ENCODE measurements at regions not wholly inside any gene's neighbourhood (a gene's known extent, or its start where the extent isn't known, plus 50 kb on each side); places are given as distances from the start of the nearest gene placed in this dataset.

GRCh38 chr15:38648121-38648843 lies 83.7 kb upstream of the RASGRP1 start:
- Histone ChIP-seq H4K20me1 (ENCODE audit: insufficient read depth, low read length) (no peaks in the 10 kb centered on the region), H3K4me3 (ENCODE audit: insufficient read depth, low read depth, low read length) (no peak overlapping the region), H3K27ac (ENCODE audit: low read depth, low read length) (no peak overlapping the region), H3K9ac (ENCODE audit: low read length) (no peak overlapping the region), H3K79me2 (ENCODE audit: insufficient read depth, low read length) (no peaks in the 10 kb centered on the region), H2AFZ (ENCODE audit: low read depth, low read length) (no peak overlapping the region), H3K4me1 (ENCODE audit: insufficient read depth, low read length) (no peaks in the 10 kb centered on the region), H3K27me3 (ENCODE audit: insufficient read depth, low read length) (peaks cover 21% of the 10 kb centered on the region), H3K9me3 (ENCODE audit: insufficient read depth, low read depth, low read length) (no peaks in the 10 kb centered on the region), H3K36me3 (ENCODE audit: insufficient read depth, low read length) (no peaks in the 10 kb centered on the region), H3K4me2 (ENCODE audit: low read length) (no peak overlapping the region)
- H3K36me3 Mint-ChIP-seq (ENCODE audit: low read depth, unreplicated experiment) = no peaks in the 10 kb centered on the region
- no peaks in the 10 kb centered on the region for H3K4me1 Mint-ChIP-seq (ENCODE audit: low read depth, unreplicated experiment)
- TF ChIP-seq EZH2 (IDR thresholded peaks at IDR 0.05; ENCODE audit: insufficient read depth, low read length) (no peak), CTCF (IDR thresholded peaks at IDR 0.05; ENCODE audit: insufficient read depth, low read depth, low read length) (no peak)
- no peaks in the 10 kb centered on the region for H3K27me3 Mint-ChIP-seq (ENCODE audit: low read depth, unreplicated experiment)
- H3K4me3 Mint-ChIP-seq (ENCODE audit: unreplicated experiment) = no peak overlapping the region
- no peak overlapping the region for H3K27ac Mint-ChIP-seq (ENCODE audit: unreplicated experiment)
- H3K9me3 Mint-ChIP-seq (ENCODE audit: unreplicated experiment) = no peaks in the 10 kb centered on the region
- FAIRE-seq (no peak), DNase-seq (ENCODE audit: low read depth) (no peak)

- no peaks in the 10 kb centered on the region for H3K9me3 ChIP-seq (ENCODE audit: insufficient read depth, low read depth, low read length)
- no peak overlapping the region for H3K9ac ChIP-seq (ENCODE audit: low read length)
- no peak overlapping the region for H3K4me3 ChIP-seq (ENCODE audit: insufficient read depth, low read depth, low read length)
- H4K20me1 ChIP-seq (ENCODE audit: insufficient read depth, low read length) = no peaks in the 10 kb centered on the region
- no peak overlapping the region for H3K4me2 ChIP-seq (ENCODE audit: low read length)
- no peak overlapping the region for H3K27ac ChIP-seq (ENCODE audit: low read depth, low read length)
- TF ChIP-seq CTCF (IDR thresholded peaks at IDR 0.05; ENCODE audit: insufficient read depth, low read depth, low read length) (no peak), EZH2 (IDR thresholded peaks at IDR 0.05; ENCODE audit: insufficient read depth, low read length) (no peak)
- H3K4me1 ChIP-seq (ENCODE audit: insufficient read depth, low read length) = no peaks in the 10 kb centered on the region
- no peaks in the 10 kb centered on the region for H3K4me1 Mint-ChIP-seq (ENCODE audit: low read depth, unreplicated experiment)
- no peak overlapping the region for H3K4me3 Mint-ChIP-seq (ENCODE audit: unreplicated experiment)
- H3K79me2 ChIP-seq (ENCODE audit: insufficient read depth, low read length) = no peaks in the 10 kb centered on the region
- H3K27ac Mint-ChIP-seq (ENCODE audit: unreplicated experiment) = no peak overlapping the region
- H3K27me3 Mint-ChIP-seq (ENCODE audit: low read depth, unreplicated experiment) = peaks cover 3% of the 10 kb centered on the region
- H3K36me3 Mint-ChIP-seq (ENCODE audit: low read depth, unreplicated experiment) = no peaks in the 10 kb centered on the region
- no peaks in the 10 kb centered on the region for H3K36me3 ChIP-seq (ENCODE audit: insufficient read depth, low read length)
- DNase-seq (ENCODE audit: low read depth) (no peak), FAIRE-seq (no peak)
- no peak overlapping the region for H2AFZ ChIP-seq (ENCODE audit: low read depth, low read length)
- H3K27me3 ChIP-seq (ENCODE audit: insufficient read depth, low read length) = peaks cover 21% of the 10 kb centered on the region
- H3K9me3 Mint-ChIP-seq (ENCODE audit: unreplicated experiment) = no peaks in the 10 kb centered on the region
These were observed 85.8 kb upstream of the RASGRP1 start for GRCh38 chr15:38650384-38650783.

- Histone ChIP-seq H3K4me2 (ENCODE audit: low read length) (no peak overlapping the region), H3K27ac (ENCODE audit: low read depth, low read length) (no peak overlapping the region), H3K9me3 (ENCODE audit: insufficient read depth, low read depth, low read length) (no peaks in the 10 kb centered on the region), H3K27me3 (ENCODE audit: insufficient read depth, low read length) (peaks cover 21% of the 10 kb centered on the region), H3K36me3 (ENCODE audit: insufficient read depth, low read length) (no peaks in the 10 kb centered on the region), H3K9ac (ENCODE audit: low read length) (no peak overlapping the region), H3K79me2 (ENCODE audit: insufficient read depth, low read length) (no peaks in the 10 kb centered on the region), H3K4me3 (ENCODE audit: insufficient read depth, low read depth, low read length) (no peak overlapping the region), H4K20me1 (ENCODE audit: insufficient read depth, low read length) (no peaks in the 10 kb centered on the region), H3K4me1 (ENCODE audit: insufficient read depth, low read length) (no peaks in the 10 kb centered on the region), H2AFZ (ENCODE audit: low read depth, low read length) (no peak overlapping the region)
- Mint-ChIP-seq H3K4me1 (ENCODE audit: low read depth, unreplicated experiment) (no peaks in the 10 kb centered on the region), H3K27ac (ENCODE audit: unreplicated experiment) (no peak overlapping the region), H3K36me3 (ENCODE audit: low read depth, unreplicated experiment) (no peaks in the 10 kb centered on the region), H3K9me3 (ENCODE audit: unreplicated experiment) (peaks cover 2% of the 10 kb centered on the region), H3K27me3 (ENCODE audit: low read depth, unreplicated experiment) (peaks cover 5% of the 10 kb centered on the region), H3K4me3 (ENCODE audit: unreplicated experiment) (no peak overlapping the region)
- FAIRE-seq (no peak), DNase-seq (ENCODE audit: low read depth) (no peak)
- TF ChIP-seq EZH2 (IDR thresholded peaks at IDR 0.05; ENCODE audit: insufficient read depth, low read length) (no peak), CTCF (IDR thresholded peaks at IDR 0.05; ENCODE audit: insufficient read depth, low read depth, low read length) (no peak)
These were observed 86.3 kb upstream of the RASGRP1 start for GRCh38 chr15:38650936-38651327.
